ENCODE measurements at regions not wholly inside any gene's neighbourhood (a gene's known extent, or its start where the extent isn't known, plus 50 kb on each side); places are given as distances from the start of the nearest gene placed in this dataset.

DNA sequence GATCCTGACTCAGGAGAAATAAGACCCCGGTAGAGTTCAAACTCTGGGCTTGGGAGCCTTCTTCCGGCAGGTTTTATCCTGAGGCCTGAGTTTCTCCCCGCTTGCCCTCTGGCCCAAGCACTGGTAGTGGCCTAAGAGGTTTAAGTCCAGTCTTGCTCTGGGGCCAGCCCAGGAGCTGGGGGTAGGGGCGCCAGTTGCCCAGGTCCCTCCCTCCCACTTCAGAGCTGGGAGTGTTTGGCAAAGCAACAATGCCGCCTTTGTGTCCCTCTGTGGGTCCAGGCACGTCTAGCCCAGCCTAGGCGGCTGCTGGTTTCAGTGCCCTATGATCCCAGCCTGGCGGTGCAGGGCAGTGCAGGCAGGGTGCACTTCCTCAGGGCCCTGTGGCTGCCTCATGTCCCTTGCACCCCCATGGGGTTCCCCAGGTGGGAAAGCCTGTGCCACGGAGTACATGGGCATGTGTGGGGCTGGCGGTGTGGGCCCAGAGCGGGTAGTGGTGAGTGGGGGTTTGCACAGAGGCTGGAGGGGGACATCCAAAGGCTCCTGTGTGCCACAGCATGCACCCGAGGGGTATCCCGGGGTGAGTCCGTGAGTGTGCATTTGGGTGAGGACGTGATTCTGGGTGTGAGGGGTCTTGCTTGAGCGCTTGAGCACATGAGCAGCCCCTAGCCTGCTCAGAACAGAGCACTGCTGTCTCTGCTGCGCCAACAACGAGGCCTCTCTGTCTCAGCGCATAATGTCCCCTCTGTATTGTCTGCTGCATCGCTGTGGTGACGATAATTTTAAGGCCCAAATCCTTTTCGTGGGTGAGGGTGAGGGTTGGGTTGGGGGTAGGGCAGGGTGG is 61.7 kb upstream of the PSD2 start:
- DNase-seq (ENCODE audit: missing footprints) (no peak), ATAC-seq (peak; percentile 16)
- intact Hi-C loops (cut with DNase I), result no loop called here

DNA sequence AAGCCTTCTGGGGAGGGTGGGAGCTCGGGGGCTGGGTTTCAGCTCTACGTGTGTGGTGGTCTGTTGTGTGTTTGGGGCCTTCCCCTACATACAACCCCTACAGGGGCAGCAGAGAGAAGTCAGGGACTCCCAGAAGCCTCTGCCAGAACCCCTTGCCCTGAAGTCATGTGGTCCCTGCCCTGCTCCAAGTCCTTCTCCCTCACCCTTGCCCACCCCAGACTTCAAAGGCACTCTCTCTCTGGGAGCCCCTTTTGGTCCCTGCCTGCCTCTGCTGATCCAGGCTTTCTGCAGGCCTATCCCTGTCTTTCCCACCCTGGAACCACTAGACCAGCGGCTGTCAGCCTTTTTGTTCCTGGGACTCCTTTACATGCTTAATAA is 61.1 kb upstream of the PSD2 start:
- ATAC-seq (no peak), DNase-seq (ENCODE audit: missing footprints) (no peak)
- intact Hi-C loops (cut with DNase I), result no loop called here

DNA sequence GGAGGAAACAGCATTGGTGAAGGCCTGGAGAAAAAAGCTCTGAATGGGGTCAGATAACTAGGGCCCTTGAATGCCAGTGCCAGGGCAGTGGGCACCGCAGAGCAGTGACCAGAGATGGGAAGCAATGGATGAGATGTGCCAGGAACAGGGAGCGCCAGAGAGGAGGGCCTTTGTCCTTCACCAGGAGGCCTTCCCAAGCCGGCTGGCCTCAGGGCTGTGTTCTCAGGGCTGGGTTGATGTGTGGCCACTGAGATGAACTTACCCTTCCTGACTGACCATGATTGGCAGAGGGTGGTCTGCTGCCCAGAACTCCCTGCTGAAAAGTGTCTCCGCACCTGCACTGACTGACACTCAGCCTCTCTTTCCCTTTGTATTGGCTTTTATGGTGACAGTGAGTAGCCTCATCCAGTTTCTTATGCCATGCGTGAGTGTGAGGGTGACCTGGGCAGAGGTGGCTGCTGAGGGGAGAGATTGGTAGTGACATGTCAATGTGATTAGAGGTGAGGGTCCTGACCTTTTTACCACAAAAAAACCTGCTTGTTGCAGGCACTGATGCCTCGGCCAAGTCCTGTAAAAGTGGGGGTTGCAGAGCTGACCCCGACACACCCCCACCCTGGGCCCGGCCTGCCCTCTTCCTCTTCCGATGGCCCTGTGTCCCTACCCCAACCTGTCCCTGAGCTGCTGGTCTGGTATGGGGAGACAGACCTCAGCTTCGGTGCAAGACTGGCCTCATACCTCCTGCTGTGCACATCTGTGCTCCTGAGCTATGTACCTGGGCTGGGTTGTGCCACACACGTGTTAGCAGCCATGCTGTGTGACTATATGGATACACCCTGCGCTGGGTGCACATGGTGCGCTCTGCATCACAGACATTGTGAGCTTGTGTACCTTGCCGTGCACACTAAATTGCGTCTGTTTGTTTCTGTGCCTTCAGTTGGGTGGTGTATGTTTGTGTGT is 57.1 kb upstream of the PSD2 start:
- ATAC-seq (no peak), DNase-seq (ENCODE audit: missing footprints) (no peak)
- intact Hi-C loops (cut with DNase I), result no loop called here

DNA sequence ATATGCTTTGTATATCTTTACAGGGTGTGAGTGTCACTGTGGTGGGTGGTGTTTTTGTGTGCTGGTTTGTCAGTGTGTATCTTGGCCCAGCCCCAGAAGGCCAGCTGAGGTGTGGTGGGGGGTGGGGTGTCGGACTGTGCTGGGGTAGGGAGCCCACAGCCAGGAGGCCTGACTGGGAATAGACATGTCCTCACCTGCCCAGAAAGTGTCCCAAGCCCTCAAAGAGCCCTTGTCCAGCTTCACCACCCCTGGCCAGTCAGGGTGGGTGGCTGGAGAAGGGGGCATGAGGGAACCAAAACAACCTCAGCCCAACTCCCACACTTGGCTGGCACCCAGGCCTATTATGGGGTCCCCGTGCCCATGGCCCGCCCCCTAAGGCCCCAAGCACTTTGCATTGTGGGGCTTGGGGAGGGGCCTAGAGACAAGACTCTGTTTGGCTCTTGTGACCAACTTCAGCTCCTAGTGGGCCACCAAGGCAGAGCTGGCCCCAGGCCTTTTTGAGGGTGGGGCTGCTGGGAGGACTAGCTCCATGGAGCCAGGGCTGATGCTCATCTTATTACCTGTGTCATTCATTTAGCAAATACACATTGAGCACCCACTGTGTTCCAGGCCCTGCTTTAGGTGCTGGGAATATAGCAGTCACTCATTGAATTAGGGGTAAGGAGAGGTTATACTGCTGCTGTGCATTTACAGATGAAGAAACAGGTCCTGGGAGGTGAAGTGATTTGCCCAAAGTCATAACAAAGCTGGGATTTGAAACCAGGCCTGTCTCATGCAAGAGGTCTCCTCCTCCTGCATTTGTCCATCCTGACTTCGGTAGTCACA is 56.2 kb upstream of the PSD2 start:
- DNase-seq (ENCODE audit: missing footprints) (no peak), ATAC-seq (no peak)
- intact Hi-C loops (cut with DNase I), result no loop called here

DNA sequence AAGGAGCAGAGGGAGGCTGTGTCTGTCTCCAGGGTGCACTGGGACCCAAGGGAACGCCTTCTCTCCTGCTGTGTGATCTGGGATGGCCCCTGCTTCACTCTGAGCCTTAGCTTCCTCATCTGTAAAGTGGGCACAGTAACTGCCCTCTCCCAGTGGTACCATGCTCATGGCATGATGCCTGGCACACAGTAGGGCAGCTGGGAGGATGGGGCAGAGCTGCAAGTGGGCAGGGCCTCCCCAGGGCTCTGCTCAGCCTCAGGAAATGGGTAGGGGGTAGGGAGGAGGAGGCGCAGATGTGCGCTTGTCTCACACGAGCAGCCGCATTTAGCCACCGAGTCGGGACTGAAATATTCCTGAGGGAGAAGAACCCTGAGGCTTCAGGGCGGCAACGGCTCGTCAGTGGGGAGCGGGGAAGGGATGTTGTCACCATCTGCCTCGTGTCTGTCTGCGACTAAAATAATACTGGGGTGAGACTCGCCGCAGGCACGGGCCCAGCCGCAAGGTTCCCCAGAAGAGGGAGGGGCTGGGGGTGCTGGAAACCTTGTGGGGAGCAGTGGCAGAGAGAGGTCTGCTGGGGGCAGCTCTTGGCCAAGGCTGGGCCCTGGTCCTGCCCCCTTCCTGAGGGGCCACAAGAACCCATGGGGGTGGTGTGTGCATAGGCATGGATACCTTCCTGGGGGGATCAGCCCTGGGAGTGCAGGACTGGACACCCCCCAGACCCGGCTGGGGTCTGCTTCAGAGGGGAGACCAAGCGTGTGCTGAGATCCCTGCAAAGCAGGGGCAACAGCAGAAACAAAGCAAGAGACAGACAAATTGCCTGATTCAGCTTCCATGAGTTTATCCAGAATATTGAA is 55.2 kb upstream of the PSD2 start:
- ATAC-seq (no peak), DNase-seq (ENCODE audit: missing footprints) (no peak)
- intact Hi-C loops (cut with DNase I), result no loop called here

DNA sequence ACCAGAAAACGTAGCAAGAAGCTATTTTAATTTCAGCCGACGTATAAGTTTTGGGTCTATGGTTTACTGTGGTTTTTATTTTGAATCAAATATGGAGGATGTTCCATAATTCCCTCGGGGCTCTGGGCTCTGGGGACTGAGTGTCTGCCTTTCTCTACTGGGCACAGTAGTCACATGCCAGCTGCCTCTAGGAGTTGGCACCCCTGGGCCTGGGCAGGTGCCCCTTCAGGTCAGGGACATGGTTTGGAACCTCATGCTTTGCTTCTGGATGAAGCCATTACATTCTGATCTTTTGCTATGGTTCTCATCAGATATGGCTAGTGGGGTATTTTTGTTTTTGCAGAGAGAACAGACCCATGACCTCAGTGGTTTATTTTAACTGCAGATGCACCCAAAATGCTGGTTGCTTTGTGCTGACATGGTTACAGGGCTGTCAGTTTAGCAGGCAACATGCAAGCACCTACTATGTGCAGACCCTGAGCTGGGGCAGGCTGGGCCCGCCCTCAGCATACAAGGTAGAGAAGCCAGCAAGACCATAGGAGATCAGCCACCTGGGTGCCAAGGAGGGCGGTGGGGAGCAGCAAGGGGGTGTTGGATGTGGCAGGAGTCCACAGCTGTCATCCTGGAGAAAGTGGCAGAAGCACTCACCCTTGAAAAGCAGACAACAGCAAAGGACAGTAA is 54.5 kb upstream of the PSD2 start:
- DNase-seq (ENCODE audit: missing footprints) (no peak), ATAC-seq (no peak)
- intact Hi-C loops (cut with DNase I), result no loop called here

DNA sequence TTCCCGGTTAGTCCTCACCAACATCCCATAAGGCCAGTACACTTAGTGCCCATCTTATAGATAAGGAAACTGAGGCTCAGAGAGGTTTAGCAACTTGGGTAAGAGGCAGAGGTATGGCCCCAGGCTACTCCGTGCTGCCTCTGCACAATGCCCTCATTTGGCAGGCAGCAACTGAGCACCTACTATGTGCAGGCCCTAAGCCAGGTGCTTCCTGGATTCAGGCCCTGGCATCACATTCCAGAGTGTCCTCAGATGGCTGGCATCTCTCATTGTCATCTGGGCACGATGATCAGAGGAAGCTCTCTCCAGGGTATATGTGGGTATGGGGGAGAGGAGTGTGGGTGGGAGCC is 53.8 kb upstream of the PSD2 start:
- ATAC-seq (no peak), DNase-seq (ENCODE audit: missing footprints) (no peak)
- intact Hi-C loops (cut with DNase I), result no loop called here

DNA sequence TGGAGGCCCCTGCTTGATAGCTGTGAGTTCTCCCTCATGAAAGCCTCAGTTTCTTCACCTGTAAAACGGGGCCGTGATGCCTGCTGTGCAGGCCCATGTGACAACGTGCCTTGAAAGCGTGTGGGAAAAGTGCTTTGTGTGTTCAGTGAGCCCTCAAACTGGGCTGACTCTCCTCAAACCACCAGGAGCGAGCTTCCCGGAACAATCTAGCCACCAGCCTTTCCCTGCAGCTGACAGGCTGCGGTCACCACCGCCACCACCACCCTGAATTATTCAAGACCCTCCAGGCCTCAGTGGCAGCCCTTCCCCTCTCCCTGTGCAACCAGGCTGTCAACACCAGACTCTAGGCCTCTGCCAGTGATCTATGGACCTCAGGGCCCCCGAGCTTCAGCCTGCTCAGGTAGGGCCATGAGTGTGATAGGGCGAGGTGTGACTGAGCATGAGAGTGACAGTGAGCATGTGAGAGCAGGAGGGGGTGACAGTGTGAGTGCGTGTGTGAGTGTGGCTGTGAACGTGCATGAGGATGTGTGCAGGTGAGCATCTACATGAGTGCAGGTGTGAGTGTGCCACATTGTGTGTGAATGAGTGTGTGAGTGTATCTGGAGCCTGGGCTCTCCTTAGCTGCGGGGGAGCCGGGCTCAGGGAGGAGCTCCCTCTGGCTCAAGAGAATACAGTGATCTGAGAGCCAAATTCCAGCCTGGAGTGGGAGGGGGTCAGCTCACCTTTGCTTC is 53.3 kb upstream of the PSD2 start:
- ATAC-seq, result no peak
- intact Hi-C loops (cut with DNase I), result no loop called here

DNA sequence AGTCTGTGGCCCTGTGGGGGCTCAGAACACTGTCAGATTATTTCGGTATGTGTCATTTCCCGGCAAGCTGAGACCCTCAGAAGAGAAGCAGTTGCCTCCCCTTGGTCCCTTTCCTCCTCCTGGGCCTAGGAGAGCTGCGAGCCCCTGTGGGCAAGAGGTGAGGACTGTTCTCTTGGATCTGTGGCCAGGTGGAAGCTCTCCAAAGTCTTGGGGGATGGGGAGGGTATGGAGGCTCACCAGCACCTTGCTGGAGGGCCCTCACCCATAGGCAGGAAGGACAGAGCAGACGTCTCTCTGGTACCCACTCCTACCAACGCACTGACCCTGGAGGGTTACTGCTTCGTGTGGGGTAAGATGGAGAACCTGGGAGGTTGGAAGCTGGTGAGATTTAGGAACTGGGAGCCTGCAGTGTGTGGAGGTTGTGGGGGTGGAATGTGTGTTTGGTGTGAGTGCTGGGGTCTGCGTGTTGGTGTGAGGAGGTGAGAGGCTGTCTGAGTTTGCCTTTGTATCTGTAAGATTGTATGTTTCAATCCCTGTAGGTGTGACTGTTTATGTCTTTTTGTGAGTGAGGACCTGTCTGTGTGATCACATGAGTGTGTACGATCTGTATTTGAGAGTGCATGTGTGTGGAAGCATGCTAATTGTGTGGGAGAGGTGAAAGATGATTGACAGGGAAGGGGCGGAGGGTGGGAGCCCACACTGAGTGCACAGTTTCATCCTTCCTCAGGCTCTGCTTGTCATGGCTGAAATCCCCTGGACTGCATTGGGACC is 52.4 kb upstream of the PSD2 start:
- no peak for DNase-seq (ENCODE audit: missing footprints)
- ATAC-seq, result no peak
- intact Hi-C loops (cut with DNase I), result no loop called here

More for the DNA sequence above, 53.3 kb upstream of the PSD2 start:
- no peak for DNase-seq (ENCODE audit: missing footprints)

DNA sequence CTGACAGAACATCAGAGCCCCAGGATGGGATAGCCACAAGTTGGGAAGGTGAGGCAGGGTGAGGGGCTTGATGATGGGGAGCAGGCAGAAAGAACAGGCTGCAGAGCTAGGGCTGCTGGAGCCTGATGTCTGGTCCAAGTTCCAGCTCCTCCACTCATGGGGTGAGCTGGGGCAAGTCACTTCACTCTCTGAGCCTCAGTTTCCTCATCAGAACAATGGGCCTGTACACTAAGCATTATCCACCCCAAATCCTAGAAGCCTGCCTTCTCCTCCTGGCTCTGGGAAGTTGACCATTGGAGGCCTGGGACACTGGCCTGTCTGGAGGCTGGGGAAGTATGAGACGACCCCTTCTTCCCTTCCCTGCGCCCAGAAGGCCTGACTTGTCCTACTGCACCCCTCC is 51.8 kb upstream of the PSD2 start:
- no peak for ATAC-seq
- no peak for DNase-seq (ENCODE audit: missing footprints)
- intact Hi-C loops (cut with DNase I), result no loop called here

DNA sequence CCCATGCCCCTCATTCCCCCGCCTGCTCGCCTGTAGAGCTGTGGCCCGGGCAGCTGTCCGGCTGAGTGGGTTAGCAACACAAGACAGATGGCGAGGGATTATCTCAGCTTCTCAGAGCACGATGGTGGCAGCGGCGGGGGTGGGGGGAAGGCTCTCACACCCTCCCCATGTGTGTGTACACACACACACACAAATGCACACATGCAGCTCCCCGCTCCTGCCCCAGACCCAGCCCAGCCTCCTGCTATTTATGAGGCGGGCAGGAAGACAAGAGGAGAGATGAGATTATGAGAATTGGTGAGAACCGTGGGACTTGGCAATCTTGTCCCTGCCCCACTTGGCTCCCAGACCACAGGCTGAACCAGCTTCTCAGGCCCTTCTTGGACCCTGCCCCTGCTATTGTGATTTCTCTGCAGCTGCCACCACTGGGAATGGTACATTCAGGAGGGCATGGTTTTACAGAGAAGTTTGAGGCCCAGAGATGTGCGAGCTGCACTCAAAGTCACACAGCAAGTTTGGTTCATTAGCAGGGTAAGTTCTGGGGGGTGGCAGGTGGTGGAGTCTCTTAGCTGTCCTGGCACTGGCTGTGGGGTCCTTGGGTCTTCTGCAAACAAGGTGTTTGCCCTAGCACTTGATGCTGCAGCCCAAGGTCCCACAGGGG is 51.0 kb upstream of the PSD2 start:
- intact Hi-C loops (cut with DNase I), result no loop called here

DNA sequence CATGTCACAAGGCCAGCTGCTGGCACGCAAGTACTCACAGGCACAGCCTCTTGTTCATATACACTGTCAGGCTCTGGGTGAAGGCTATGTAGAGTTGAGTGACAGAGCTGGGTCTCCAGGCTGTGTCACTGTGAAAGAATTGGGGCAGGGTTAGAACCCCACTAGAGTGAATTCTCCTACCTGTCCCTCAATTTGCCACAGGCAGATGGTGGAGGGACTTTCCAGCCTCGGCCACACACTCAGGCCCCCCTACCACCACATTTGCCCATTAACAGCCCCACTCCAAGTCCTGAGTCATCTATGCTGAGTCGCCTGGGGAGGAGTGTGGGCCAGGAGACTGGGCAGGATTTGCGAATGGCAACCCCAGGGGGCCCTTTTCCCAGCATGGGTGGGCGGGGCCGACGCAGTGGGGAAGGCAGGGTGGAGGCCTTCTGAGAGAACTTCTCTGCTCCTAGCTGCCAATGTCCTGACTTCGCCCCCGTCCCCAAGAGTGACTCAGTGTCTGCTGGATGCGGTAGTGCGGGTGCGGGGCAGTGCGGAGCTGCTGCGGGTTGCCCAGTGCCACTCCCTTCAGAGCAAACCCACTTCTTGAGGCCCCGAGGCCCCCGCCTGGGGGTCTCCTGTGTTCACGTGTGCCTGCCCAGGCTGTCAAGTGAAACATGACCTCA is 50.3 kb upstream of the PSD2 start:
- intact Hi-C loops (cut with DNase I), result no loop called here
- ATAC-seq (peak; percentile 43), DNase-seq (ENCODE audit: missing footprints) (peak; percentile 77)

More for the DNA sequence above, 51.0 kb upstream of the PSD2 start:
- DNase-seq (ENCODE audit: missing footprints) (no peak), ATAC-seq (no peak)

DNA sequence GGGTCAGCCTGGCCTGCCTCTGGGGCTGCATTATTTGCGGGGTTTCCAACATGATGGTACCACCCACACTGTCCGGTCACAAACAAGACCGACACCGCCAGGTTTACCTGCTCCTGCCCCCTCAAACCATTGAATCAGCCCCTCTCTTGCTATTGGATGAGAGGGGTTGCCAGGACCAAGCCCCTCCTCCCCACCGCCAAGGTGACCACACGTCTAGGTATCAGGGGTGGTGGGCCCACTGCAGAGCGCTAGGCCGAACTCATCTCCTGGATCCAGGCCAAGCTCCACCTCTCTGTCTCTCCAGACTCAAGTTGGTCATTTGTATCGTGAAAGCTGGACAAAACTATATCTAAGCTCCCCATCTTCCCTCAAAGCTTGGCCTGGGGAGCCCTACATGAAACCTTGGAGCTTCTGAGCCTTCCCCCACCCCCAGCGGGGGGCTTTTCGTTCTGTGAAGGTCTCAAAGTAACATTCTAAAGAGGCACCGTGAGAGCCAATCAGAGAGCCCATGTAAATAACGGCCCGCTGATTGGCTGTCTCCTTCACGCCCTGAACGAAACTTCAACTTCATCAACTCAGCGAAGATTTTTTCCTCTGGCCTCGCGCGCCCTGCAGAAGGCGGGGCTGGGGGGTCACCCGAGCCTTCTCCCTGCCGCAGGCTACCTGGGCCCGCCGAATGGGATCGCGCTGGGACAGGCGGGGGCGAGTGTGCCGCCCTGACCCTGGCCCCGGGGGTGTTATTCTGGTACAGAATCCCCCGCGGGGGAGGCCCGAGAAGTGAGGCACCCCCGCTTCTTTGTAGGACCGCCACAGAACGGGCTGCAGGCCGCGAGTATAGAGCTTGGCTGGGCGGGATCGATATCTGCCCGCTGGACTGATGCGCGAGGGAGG is 49.6 kb upstream of the PSD2 start:
- intact Hi-C loops (cut with DNase I), result no loop called here
- DNase-seq (ENCODE audit: missing footprints), result no peak

More for the DNA sequence above, 49.6 kb upstream of the PSD2 start:
- peak; percentile 66 for ATAC-seq

All from Right ventricle myocardium inferior (tissue), 1 donor.